GM06990 (cell line): ENCODE measurements at regions not wholly inside any gene's neighbourhood (a gene's known extent, or its start where the extent isn't known, plus 50 kb on each side); places are given as distances from the start of the nearest gene placed in this dataset.

ENCODE experiments used
- DNase-seq: peaks from one replicate; pipeline ENCODE4 v3.0.0-alpha.2; 2011; ENCODE audit not compliant: insufficient read length; ENCODE audit errors: extremely low read depth
- H3K27me3 ChIP-seq: replicated peaks from 2 replicates; pipeline ENCODE4 v1.6.0; 2011; ENCODE audit warnings: low read length; ENCODE audit not compliant: control insufficient read depth, insufficient read depth
- H3K36me3 ChIP-seq: 2 replicates; pipeline ENCODE4 v1.5.1; 2011; ENCODE audit warnings: low read length; ENCODE audit not compliant: control insufficient read depth, insufficient read depth
- H3K4me3 ChIP-seq: replicated peaks from 2 replicates; pipeline ENCODE4 v1.5.1; 2011; ENCODE audit warnings: low read depth, mild to moderate bottlenecking, control low read depth, low read length
- CTCF ChIP-seq: IDR thresholded peaks from 2 replicates; pipeline ENCODE4 v1.5.1; 2011; ENCODE audit warnings: low read length, control low read depth, mild to moderate bottlenecking, inconsistent platforms; ENCODE audit not compliant: insufficient read depth, poor library complexity, severe bottlenecking

GRCh38 chr1:214844319-214844718 lies 238.2 kb upstream of the KCNK2 start:
- no peaks in the 10 kb centered on the region for H3K36me3 ChIP-seq
- no peak for DNase-seq
- no peaks in the 10 kb centered on the region for H3K27me3 ChIP-seq
- H3K4me3 ChIP-seq, result no peak overlapping the region
- TF ChIP-seq CTCF, result no peak

- no peak for DNase-seq
- Histone ChIP-seq H3K36me3 (no peaks in the 10 kb centered on the region), H3K27me3 (no peaks in the 10 kb centered on the region), H3K4me3 (no peak overlapping the region)
- no peak for TF ChIP-seq CTCF
Observed at GRCh38 chr1:214846276-214846675, 236.3 kb upstream of the KCNK2 start.

DNA sequence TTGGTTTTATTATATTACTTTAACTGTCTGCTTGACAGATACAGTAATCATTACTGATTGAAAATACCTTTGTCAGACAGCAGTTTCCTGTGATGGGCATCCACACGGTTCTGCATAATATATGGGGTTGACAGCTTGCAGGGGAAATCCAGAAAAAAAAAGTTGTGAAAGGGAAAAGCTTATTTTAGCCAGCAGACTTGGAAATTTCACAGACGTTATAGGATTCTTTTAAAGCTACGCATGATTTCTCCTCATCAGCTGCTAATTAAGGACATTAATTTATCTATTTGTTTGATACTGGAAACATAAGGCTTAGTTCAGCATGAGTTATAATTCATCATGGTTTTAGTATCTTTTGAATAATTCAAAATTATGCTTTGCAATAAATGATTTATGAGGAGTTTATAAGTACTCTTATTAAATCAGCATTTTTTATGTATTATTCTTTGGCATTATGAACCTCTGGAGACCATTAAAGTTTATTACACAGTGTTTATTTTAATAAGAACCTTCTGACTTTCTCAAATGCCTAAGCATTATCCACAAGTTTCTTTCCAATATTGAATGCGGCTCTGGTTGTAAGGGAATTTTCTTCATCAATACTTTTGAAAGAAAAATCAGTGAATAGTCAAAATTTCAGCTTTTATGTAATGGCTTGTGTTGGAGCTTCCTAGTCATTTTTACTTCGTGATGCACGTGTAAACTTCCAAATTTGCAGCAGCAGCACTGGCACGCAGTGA lies 235.3 kb upstream of the KCNK2 start:
- DNase-seq, result no peak
- Histone ChIP-seq H3K4me3 (no peak overlapping the region), H3K36me3 (no peaks in the 10 kb centered on the region), H3K27me3 (no peaks in the 10 kb centered on the region)
- TF ChIP-seq CTCF, result no peak

GRCh38 chr1:214848101-214848500 lies 234.4 kb upstream of the KCNK2 start:
- no peak for DNase-seq
- H3K27me3 ChIP-seq, result no peaks in the 10 kb centered on the region
- no peak for TF ChIP-seq CTCF
- no peaks in the 10 kb centered on the region for H3K36me3 ChIP-seq
- no peak overlapping the region for H3K4me3 ChIP-seq

DNA sequence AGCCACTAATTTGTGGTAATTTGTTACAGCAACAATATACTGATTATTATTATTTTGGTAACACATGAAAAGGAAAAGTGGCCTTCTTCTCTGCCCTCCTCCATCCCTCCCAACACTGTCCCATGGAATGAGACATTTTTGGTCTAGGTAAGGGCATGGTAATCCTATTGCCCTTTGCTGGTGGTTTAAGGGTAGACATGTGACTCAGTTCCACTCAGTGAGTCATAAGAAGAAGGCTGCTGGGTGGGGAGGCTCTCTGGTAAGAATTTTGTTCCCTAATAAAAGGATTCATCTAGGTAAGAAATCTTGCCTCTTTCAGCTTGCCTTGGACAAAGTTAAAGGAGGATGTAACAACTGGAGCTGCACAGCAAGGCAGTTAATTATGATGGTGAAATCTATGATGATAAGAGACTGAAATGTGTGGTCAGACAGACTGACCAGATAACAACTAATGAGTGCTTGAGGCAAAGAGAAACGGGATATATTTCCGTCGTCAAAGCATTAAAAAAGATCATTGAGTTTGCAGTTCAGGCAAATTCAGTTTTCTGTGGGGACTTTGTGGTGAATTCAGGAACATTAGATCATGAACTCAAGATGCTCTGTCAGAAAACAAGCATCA lies 232.0 kb upstream of the KCNK2 start:
- Histone ChIP-seq H3K36me3 (no peaks in the 10 kb centered on the region), H3K27me3 (no peaks in the 10 kb centered on the region), H3K4me3 (no peak overlapping the region)
- no peak for TF ChIP-seq CTCF
- DNase-seq, result no peak
